IMR-90 (cell line): ENCODE measurements at regions not wholly inside any gene's neighbourhood (a gene's known extent, or its start where the extent isn't known, plus 50 kb on each side); places are given as distances from the start of the nearest gene placed in this dataset.

Experiments used
- ATAC-seq: fragments of 200-7000 bp; cut with Tn5 transposase; 2 replicates; pipeline ENCODE4 v1.9.1; 2020; ENCODE audit warnings: low read depth, mild to moderate bottlenecking, moderate library complexity
- BruUV-seq: library from RNA; stranded (reverse); fragments of 400-500 nt; replicated peaks from 2 replicates; lab custom pipeline; 2021; lab: Mats Ljungman, UMichigan
- CTCF ChIA-PET: fragments of 300-600 bp; formaldehyde crosslinking; extraction: SDS; loops from one replicate; lab custom pipeline; 2021; ENCODE audit warnings: antibody characterized with exemption; lab: Yijun Ruan, JAX
- POLR2A ChIA-PET: fragments of 300-600 bp; sonication (Branson Sonifier 250); formaldehyde crosslinking; loops from one replicate; lab custom pipeline; 2022; ENCODE audit warnings: antibody characterized with exemption; ENCODE audit not compliant: unreplicated experiment; lab: Charles Lee
- DNase-seq: peaks from one replicate; pipeline ENCODE4 v3.0.0; 2013
- H2AFZ ChIP-seq: replicated peaks from 2 replicates; pipeline ENCODE3; 2013; ENCODE audit warnings: low read length, mild to moderate bottlenecking; ENCODE audit not compliant: poor library complexity
- H2AK5ac ChIP-seq: 2 replicates; pipeline ENCODE4 v1.6.1; 2013; ENCODE audit warnings: low read depth, low read length, inconsistent platforms
- H2AK9ac ChIP-seq: replicated peaks from 2 replicates; pipeline ENCODE3; 2013; ENCODE audit warnings: mild to moderate bottlenecking, low read depth, low read length, moderate library complexity; ENCODE audit not compliant: poor library complexity
- H2BK120ac ChIP-seq: 2 replicates; pipeline ENCODE4 v1.6.1; 2013; ENCODE audit warnings: low read depth, low read length, inconsistent platforms
- H2BK15ac ChIP-seq: 3 replicates; pipeline ENCODE4 v1.6.1; 2013; ENCODE audit warnings: low read depth, low read length, inconsistent platforms
- H2BK20ac ChIP-seq: 2 replicates; pipeline ENCODE4 v1.6.1; 2013; ENCODE audit warnings: low read depth, mild to moderate bottlenecking, inconsistent platforms, low read length, moderate library complexity
- H2BK5ac ChIP-seq: 2 replicates; pipeline ENCODE4 v1.6.1; 2013; ENCODE audit warnings: mild to moderate bottlenecking, low read depth, low read length, inconsistent platforms; ENCODE audit not compliant: poor library complexity, severe bottlenecking
- H3K14ac ChIP-seq: replicated peaks from 2 replicates; pipeline ENCODE4 v1.6.1; 2013; ENCODE audit warnings: low read depth, low read length, inconsistent platforms
- H3K18ac ChIP-seq: 2 replicates; pipeline ENCODE4 v1.6.1; 2013; ENCODE audit warnings: low read depth, low read length, control low read depth
- H3K23ac ChIP-seq: 2 replicates; pipeline ENCODE4 v1.6.1; 2013; ENCODE audit warnings: low read depth, low read length, inconsistent platforms
- H3K27ac ChIP-seq: 2 replicates; pipeline ENCODE4 v1.5.1; 2013; ENCODE audit warnings: mild to moderate bottlenecking, control low read depth, low read length; ENCODE audit not compliant: insufficient read depth
- H3K27me3 ChIP-seq: 2 replicates; pipeline ENCODE4 v1.6.1; 2013; ENCODE audit warnings: low read length; ENCODE audit not compliant: control insufficient read depth, insufficient read depth
- H3K36me3 ChIP-seq: 2 replicates; pipeline ENCODE4 v1.6.1; 2013; ENCODE audit warnings: low read length, mixed read lengths; ENCODE audit not compliant: control insufficient read depth, insufficient read depth
- H3K4ac ChIP-seq: 2 replicates; pipeline ENCODE4 v1.6.1; 2013; ENCODE audit warnings: low read depth, low read length, inconsistent platforms
- H3K4me1 ChIP-seq: 2 replicates; pipeline ENCODE4 v1.6.1; 2013; ENCODE audit warnings: low read length, mixed read lengths; ENCODE audit not compliant: control insufficient read depth, insufficient read depth
- H3K4me2 ChIP-seq: 2 replicates; pipeline ENCODE4 v1.6.1; 2013; ENCODE audit warnings: low read depth, mild to moderate bottlenecking, control low read depth, low read length, moderate library complexity
- H3K4me3 ChIP-seq: 2 replicates; pipeline ENCODE4 v1.5.1; 2013; ENCODE audit warnings: low read depth, mild to moderate bottlenecking, control low read depth, low read length, moderate library complexity; ENCODE audit not compliant: insufficient read depth
- H3K56ac ChIP-seq: 2 replicates; pipeline ENCODE4 v1.6.1; 2013; ENCODE audit warnings: low read length, inconsistent platforms; ENCODE audit not compliant: insufficient read depth; ENCODE audit errors: extremely low read depth
- H3K79me1 ChIP-seq, 2 experiments: 2 replicates each; pipeline ENCODE4 v1.6.1; 2013; ENCODE audit warnings: low read length in 2 of 2, inconsistent platforms in 1 of 2, low read depth in 1 of 2
- H3K9ac ChIP-seq: 2 replicates; pipeline ENCODE4 v1.6.1; 2013; ENCODE audit warnings: low read depth, low read length, control low read depth
- H3K9me1 ChIP-seq: 2 replicates; pipeline ENCODE4 v1.6.1; 2013; ENCODE audit warnings: low read length, inconsistent platforms; ENCODE audit not compliant: insufficient read depth
- H3K9me3 ChIP-seq: 2 replicates; pipeline ENCODE4 v1.6.1; 2013; ENCODE audit warnings: low read length; ENCODE audit not compliant: control insufficient read depth, insufficient read depth
- H4K20me1 ChIP-seq: 2 replicates; pipeline ENCODE4 v1.6.1; 2013; ENCODE audit warnings: low read length, inconsistent platforms; ENCODE audit not compliant: insufficient read depth
- H4K5ac ChIP-seq: 2 replicates; pipeline ENCODE4 v1.6.1; 2013; ENCODE audit warnings: mild to moderate bottlenecking, low read depth, low read length, control low read depth
- H4K8ac ChIP-seq, 2 experiments: 2 replicates each; pipeline ENCODE4 v1.6.1; 2013; ENCODE audit warnings: low read depth in 2 of 2, low read length in 2 of 2, control low read depth in 1 of 2, inconsistent platforms in 1 of 2
- H4K91ac ChIP-seq: 2 replicates; pipeline ENCODE4 v1.6.1; 2013; ENCODE audit warnings: low read depth, low read length, inconsistent platforms; ENCODE audit not compliant: insufficient read depth
- MAFK ChIP-seq: IDR thresholded peaks from 2 replicates; pipeline ENCODE4 v1.6.1; 2012; ENCODE audit warnings: low read depth, low read length, improper control_type of control experiment
- MAZ ChIP-seq: IDR thresholded peaks from 2 replicates; pipeline ENCODE4 v1.6.1; 2012; ENCODE audit warnings: low read depth, mild to moderate bottlenecking, low read length, improper control_type of control experiment, moderate library complexity, borderline replicate concordance
- SMC3 ChIP-seq: fragments of 150-350 bp; IDR thresholded peaks from 2 replicates; pipeline ENCODE4 v1.6.1; 2016; ENCODE audit warnings: low read depth, mild to moderate bottlenecking, antibody characterized with exemption, low read length, moderate library complexity
- WGBS, 2 experiments: methylation state at CpG; one replicate each; pipeline versions ENCODE4 v1.1.5 to v1.1.7; 2013; ENCODE audit warnings: missing lambda C conversion rate in 2 of 2; ENCODE audit not compliant: insufficient read length in 1 of 2; ENCODE audit errors: extremely low coverage in 2 of 2; 5-methylcytosine and 5-hydroxymethylcytosine counted together
- dilution Hi-C: fragments of 300-500 bp; cut with HindIII; formaldehyde crosslinking; loops from one replicate; pipeline ENCODE4 v1.14.3; 2018; ENCODE audit warnings: low sequenced_read_pairs; ENCODE audit not compliant: unreplicated experiment
- in situ Hi-C: fragments of 300-500 bp; cut with MboI; formaldehyde crosslinking; loops from 3 replicates; pipeline ENCODE4 v1.14.3; 2019; ENCODE audit warnings: low sequenced_read_pairs, inconsistent platforms, mixed read lengths
- intact Hi-C: fragments of 100-400 bp; cut with micrococcal nuclease; formaldehyde crosslinking; loops from 2 replicates; pipeline ENCODE4 v1.10.0; 2022

DNA sequence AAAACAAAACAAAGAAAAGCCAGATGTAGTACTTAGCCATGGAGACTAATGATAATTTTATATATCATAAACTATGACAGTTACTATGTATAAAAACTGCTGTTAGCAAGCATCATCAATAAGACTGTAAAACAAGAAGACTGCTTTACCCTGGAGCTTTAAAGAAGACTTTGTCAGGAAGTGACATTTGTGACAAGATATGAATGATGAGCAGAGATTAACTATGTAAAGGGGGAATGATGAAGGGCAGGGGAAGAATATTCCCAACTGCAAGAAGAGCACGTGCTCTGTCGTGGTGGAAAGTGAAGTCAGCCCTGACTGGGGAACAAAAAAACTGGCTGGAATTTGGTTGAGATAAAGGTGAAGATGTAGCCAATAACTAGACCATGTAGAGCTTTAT lies 617.1 kb upstream of the AMOT start:
- intact Hi-C loops: no loop called here

More for the DNA sequence above, 617.1 kb upstream of the AMOT start:
- H2BK120ac ChIP-seq: no peak overlapping the region
- H3K79me1 ChIP-seq: no peaks in the 10 kb centered on the region
- TF ChIP-seq SMC3 (no peak), MAZ (no peak), MAFK (no peak)
- no peak overlapping the region for H3K23ac ChIP-seq
- H3K4me3 ChIP-seq: no peak overlapping the region
- in situ Hi-C loops: no loop called here
- dilution Hi-C loops: no loop called here
- no peak overlapping the region for H4K8ac ChIP-seq
- H3K18ac ChIP-seq: no peak overlapping the region
- H3K56ac ChIP-seq: no peak overlapping the region
- DNase-seq (no peak), ATAC-seq (no peak)
- no peak overlapping the region for H2BK5ac ChIP-seq
- H3K9me1 ChIP-seq: no peaks in the 10 kb centered on the region
- H4K91ac ChIP-seq: no peak overlapping the region
- no peaks in the 10 kb centered on the region for H4K20me1 ChIP-seq
- no peak overlapping the region for H2AK9ac ChIP-seq
- no peak overlapping the region for H2AK5ac ChIP-seq
- ChIA-PET CTCF (no interaction called here), POLR2A (no interaction called here)
- WGBS, 2 experiments: 24% methylated on average over 2 of the region's 2 CpGs; no CpG with 5 or more reads in 1 of the 2 experiments
- H3K36me3 ChIP-seq: no peaks in the 10 kb centered on the region
- H3K9ac ChIP-seq: no peak overlapping the region
- H3K4me2 ChIP-seq: no peak overlapping the region
- no peak overlapping the region for H3K4ac ChIP-seq
- no peak overlapping the region for H2BK15ac ChIP-seq
- H4K5ac ChIP-seq: no peak overlapping the region
- H3K27ac ChIP-seq: no peak overlapping the region
- no peak overlapping the region for H2AFZ ChIP-seq
- H3K27me3 ChIP-seq: no peaks in the 10 kb centered on the region
- H2BK20ac ChIP-seq: no peak overlapping the region
- H3K4me1 ChIP-seq: no peaks in the 10 kb centered on the region
- no peak overlapping the region for H3K14ac ChIP-seq
- H3K9me3 ChIP-seq: no peaks in the 10 kb centered on the region
- BruUV-seq: no TSS peak
